ENCODE measurements at regions not wholly inside any gene's neighbourhood (a gene's known extent, or its start where the extent isn't known, plus 50 kb on each side); places are given as distances from the start of the nearest gene placed in this dataset.
"Not testable (repeated sequence)": the region's sequence is repeated elsewhere in the genome, so short reads cannot be mapped to it uniquely, and the experiment has no call there.

DNA sequence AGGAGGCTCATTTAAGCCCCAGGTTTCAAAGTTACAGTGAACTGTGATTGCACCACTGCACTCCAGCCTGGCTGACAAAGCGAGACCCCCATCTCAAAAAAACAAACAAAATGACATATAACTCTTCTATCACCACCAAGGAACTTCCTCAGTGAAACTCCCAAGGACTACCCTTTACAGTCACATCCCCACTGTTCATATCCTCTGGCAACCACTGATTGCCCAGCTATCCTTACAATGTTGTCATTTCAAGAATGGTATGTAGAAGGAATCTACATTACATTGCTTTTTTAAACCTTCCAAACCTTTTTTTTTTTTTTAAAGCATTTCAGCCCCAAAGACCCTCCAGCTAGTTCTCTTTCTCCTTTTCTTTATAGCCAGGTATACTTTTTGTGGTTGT, 123.1 kb upstream of the CARMIL1 start:
- Mint-ChIP-seq H3K36me3 (peaks cover 7% of the 10 kb centered on the region), H3K4me1 (no peaks in the 10 kb centered on the region), H3K27me3 (no peaks in the 10 kb centered on the region), H3K4me3 (no peak overlapping the region), H3K9me3 (peaks cover 20% of the 10 kb centered on the region), H3K27ac (no peak overlapping the region)
- no peak for ATAC-seq

DNA sequence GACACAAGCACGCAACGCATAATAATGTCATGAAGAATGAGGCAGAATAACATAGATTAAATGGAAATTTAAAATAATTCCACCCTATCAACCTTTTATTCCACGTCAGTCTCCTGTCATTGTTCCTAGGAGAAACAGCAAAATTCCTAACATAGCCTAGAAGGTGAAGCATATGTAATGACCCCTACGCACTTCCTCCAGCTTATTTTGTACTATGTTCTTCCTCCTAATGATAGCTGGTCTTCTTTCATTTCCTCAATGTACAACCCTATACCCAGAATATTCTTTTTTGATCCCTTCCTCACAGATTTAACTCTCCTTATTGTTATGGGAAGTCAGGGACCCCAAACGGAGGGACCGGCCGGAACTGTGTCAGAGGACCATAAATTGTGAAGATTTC, 122.0 kb upstream of the CARMIL1 start:
- no peak overlapping the region for H3K4me3 Mint-ChIP-seq
- H3K27ac Mint-ChIP-seq: no peak overlapping the region
- no peaks in the 10 kb centered on the region for H3K4me1 Mint-ChIP-seq
- no peak for ATAC-seq
- H3K9me3 Mint-ChIP-seq: peaks cover 21% of the 10 kb centered on the region
- H3K27me3 Mint-ChIP-seq: no peaks in the 10 kb centered on the region
- H3K36me3 Mint-ChIP-seq: peaks cover 7% of the 10 kb centered on the region

DNA sequence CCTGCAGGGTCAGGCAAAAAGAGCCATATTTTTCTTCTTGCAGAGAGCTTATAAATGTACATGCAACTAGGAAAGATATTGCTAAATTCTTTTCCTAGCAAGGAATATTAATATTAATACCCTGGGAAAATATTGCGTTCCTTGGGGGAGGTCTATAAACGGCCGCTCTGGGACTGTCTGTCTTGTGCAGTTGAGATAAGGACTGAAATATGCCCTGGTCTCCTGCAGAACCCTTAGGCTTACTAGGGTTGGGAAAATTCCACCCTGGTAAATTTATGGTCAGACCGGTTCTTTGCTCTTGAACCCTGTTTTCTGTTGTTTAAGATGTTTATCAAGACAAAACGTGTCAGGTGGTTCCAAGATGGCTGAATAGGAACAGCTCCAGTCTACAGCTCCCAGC, 121.3 kb upstream of the CARMIL1 start:
- no peak for ATAC-seq
- H3K9me3 Mint-ChIP-seq: peaks cover 19% of the 10 kb centered on the region
- no peaks in the 10 kb centered on the region for H3K27me3 Mint-ChIP-seq
- no peak overlapping the region for H3K27ac Mint-ChIP-seq
- H3K4me1 Mint-ChIP-seq: no peaks in the 10 kb centered on the region
- no peak overlapping the region for H3K4me3 Mint-ChIP-seq
- peaks cover 7% of the 10 kb centered on the region for H3K36me3 Mint-ChIP-seq

DNA sequence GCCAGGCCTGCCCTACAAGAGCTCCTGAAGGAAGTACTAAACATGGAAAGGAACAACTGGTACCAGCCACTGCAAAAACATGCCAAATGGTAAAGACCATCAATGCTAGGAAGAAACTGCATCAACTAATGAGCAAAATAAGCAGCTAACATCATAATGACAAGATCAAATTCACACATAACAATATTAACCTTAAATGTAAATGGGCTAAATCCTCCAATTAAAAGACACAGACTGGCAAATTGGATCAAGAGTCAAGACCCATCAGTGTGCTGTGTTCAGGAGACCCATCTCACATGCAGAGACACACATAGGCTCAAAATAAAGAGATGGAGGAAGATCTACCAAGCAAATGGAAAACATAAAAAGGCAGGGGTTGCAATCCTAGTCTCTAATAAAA, 119.0 kb upstream of the CARMIL1 start:
- H3K4me3 Mint-ChIP-seq, H3K27me3 Mint-ChIP-seq, ATAC-seq, H3K4me1 Mint-ChIP-seq, H3K36me3 Mint-ChIP-seq, H3K27ac Mint-ChIP-seq: not testable (repeated sequence)
- H3K9me3 Mint-ChIP-seq: peaks cover 22% of the 10 kb centered on the region

DNA sequence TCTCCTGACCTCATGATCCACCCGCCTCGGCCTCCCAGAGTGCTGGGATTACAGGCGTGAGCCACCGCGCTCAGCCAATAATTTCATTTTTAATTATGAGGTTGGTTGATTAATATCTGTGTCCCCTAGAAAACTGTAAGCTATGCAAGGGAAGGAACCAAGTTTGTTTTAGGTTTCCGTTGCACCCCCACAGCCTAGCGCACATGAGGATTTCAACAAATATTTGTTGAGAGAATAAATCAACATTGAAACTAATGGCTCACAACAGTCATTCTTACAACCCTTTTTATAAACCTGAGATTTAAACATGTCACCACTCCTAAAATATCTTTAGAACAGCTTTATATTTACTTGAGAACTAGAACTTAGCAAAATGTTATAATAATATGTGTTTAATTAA, 114.0 kb upstream of the CARMIL1 start:
- H3K4me3 Mint-ChIP-seq: no peak overlapping the region
- no peaks in the 10 kb centered on the region for H3K27me3 Mint-ChIP-seq
- no peaks in the 10 kb centered on the region for H3K4me1 Mint-ChIP-seq
- no peaks in the 10 kb centered on the region for H3K36me3 Mint-ChIP-seq
- ATAC-seq: no peak
- peaks cover 9% of the 10 kb centered on the region for H3K9me3 Mint-ChIP-seq
- H3K27ac Mint-ChIP-seq: no peak overlapping the region

DNA sequence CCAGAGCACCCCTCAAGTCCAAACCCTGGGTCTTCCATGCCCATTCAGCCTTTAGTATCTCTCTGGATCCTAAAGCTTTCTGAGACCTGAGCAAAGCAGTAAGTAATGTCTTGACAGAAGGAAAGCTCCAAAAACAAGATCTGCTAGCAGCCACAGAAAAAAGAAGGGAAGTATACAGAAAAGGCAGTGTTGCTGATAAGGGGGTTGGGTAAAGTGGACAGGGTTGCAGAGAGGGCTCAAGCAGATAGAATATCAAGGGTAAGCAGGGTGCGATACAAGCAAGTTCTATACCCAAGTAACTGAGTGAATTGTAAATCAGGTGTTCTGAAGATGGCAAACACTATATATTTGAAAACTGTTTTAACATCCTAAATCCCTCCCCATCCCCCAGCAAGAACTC, 113.4 kb upstream of the CARMIL1 start:
- Mint-ChIP-seq H3K27ac (no peak overlapping the region), H3K9me3 (peaks cover 7% of the 10 kb centered on the region), H3K36me3 (no peaks in the 10 kb centered on the region), H3K4me3 (no peak overlapping the region), H3K4me1 (no peaks in the 10 kb centered on the region), H3K27me3 (no peaks in the 10 kb centered on the region)
- ATAC-seq: no peak

DNA sequence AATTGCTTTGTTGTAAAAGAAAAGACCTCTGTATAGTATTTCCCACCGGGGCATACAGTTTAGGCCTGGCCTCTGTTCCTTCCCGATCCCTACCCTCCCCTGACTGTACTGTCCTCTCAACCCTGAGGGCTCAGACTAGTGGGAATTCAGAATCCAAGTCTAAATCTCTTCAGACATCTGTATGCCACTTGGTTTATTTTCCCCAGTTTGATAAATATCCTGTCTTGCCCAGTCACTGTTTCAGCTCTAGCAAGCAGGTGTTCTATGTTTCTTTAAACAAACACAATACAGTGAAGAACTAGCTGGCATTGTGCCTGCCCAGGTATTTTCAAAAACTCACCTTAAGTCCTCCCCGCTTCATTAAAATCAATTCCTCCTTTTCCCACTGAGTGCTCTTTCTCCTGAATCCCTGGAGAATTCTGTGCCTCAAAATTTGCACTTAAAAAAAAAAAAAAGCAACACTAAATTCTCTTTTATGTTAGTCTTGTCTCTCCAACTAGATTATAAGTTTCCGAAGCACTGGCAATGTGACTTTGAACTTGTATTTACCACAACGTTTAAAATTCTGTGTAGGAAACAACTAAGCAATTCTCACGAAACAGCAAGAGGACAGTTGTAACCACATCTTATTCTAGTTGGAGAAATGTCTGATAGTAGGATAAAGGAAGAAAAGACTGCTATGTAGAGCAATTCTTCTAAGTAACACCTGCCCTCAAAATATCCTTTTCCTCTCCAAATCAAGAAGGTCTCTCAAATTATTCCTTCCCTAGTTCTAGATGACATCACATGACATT, 112.0 kb upstream of the CARMIL1 start:
- no peak overlapping the region for H3K27ac Mint-ChIP-seq

DNA sequence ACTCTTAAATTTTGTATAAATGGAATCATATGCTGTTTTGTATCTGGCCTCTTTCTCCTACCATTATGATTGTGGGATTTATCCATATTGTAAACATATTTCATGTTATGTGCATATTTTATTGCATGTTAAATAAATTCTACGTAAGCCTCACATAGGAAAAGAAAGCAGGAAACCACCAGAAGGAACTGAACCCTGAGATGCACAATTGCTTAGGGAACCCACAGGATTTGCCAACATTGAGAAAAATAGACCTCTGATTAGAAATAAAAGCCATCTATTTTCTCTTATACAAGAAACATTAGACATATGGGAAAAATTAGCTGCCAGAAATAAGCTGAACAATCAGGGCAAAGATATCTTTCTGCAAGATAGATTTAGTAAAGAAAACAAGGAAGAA, 111.2 kb upstream of the CARMIL1 start:
- Mint-ChIP-seq H3K9me3 (peaks cover 4% of the 10 kb centered on the region), H3K27me3 (no peaks in the 10 kb centered on the region), H3K27ac (no peak overlapping the region), H3K4me3 (no peak overlapping the region), H3K36me3 (no peaks in the 10 kb centered on the region), H3K4me1 (no peaks in the 10 kb centered on the region)
- no peak for ATAC-seq

More for the DNA sequence above, 112.0 kb upstream of the CARMIL1 start:
- Mint-ChIP-seq H3K9me3 (peaks cover 4% of the 10 kb centered on the region), H3K4me3 (no peak overlapping the region), H3K36me3 (no peaks in the 10 kb centered on the region), H3K27me3 (no peaks in the 10 kb centered on the region), H3K4me1 (no peaks in the 10 kb centered on the region)
- no peak for ATAC-seq

DNA sequence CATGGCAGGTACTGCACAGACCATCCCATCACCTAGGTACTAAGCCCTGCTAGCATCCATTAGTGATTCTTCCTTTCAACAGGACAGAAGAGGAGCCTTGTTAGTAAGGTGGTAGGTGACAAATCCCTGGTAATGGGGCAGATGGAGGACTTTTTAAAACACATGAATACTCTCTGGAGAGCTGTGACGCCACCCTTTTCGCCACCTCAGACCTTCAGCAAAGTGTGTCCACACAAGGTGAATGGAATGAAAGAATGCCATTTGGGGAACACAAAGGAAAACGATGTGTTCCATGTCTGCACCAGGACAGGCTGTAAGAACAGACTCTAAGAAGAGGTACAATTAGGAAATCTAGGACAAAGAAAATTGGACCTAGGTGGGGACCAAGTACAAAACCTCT, 110.5 kb upstream of the CARMIL1 start:
- Mint-ChIP-seq H3K4me1 (no peaks in the 10 kb centered on the region), H3K27ac (no peak overlapping the region)

DNA sequence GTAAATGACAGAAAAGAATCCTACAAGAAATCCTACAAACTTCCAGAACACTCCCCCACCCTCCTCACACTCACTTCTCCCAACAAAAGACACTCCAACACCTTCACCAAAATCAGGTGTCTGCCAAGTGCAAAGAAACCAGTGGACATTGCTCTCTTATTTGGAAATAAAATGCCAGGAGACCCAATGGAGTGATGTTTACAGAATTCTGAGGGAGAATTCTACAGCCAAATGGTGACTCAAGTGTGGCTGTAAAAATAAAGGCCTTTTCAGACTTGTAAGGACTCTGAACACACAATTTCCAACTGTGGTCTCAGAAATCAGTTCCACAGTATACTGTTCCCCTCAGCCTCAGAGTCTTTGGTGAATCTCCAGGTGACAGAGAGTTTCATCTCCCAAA, 109.6 kb upstream of the CARMIL1 start:
- Mint-ChIP-seq H3K9me3 (peaks cover under 1% of the 10 kb centered on the region), H3K27ac (no peak overlapping the region), H3K36me3 (no peaks in the 10 kb centered on the region), H3K4me1 (no peaks in the 10 kb centered on the region), H3K4me3 (no peak overlapping the region), H3K27me3 (no peaks in the 10 kb centered on the region)
- no peak for ATAC-seq

More for the DNA sequence above, 110.5 kb upstream of the CARMIL1 start:
- Mint-ChIP-seq H3K4me3 (no peak overlapping the region), H3K36me3 (no peaks in the 10 kb centered on the region), H3K27me3 (no peaks in the 10 kb centered on the region), H3K9me3 (peaks cover 4% of the 10 kb centered on the region)
- no peak for ATAC-seq

DNA sequence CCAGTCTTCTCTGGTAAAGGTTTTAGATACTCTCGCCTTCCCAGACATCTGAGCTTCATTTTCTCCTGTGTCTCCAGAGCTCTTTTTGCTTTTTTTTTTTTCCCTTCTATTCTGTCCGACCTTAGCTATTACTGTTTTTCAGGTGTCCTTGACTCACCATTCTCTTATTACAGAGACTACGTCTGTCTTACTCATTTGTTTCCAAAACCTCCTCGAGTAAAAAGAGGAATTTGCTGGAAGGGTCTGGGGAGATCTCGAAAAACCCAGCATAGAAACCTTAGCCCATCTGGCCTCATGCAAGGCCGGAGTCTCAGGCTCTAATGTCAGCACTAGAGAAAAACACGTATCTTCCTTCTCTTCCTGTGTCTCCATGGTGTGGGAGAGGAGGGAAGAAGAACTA, 109.2 kb upstream of the CARMIL1 start:
- no peaks in the 10 kb centered on the region for H3K4me1 Mint-ChIP-seq
- no peaks in the 10 kb centered on the region for H3K36me3 Mint-ChIP-seq
- H3K4me3 Mint-ChIP-seq: no peak overlapping the region
- H3K9me3 Mint-ChIP-seq: no peaks in the 10 kb centered on the region
- no peaks in the 10 kb centered on the region for H3K27me3 Mint-ChIP-seq
- H3K27ac Mint-ChIP-seq: no peak overlapping the region
- no peak for ATAC-seq

DNA sequence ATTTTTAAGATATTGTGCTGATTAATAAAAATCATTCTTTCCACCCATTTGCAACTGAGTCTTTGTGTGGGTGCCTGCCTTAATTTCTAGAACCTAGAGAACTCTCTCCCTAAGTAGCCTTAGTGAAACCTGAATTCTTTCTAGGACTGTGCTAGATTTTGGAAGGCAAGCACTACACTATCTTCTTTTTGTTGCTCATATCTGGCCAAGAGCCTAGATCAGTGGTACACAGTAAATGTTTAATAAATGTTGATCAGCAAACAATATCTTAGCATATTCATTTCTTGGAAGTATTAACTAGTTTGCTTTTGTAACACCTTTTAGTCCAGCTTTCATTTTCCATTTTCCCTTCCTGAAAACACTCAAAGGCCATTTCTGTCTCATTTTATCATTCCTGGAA, 108.5 kb upstream of the CARMIL1 start:
- no peaks in the 10 kb centered on the region for H3K27me3 Mint-ChIP-seq
- H3K4me1 Mint-ChIP-seq: no peaks in the 10 kb centered on the region
- no peak overlapping the region for H3K27ac Mint-ChIP-seq
- no peak for ATAC-seq
- no peaks in the 10 kb centered on the region for H3K36me3 Mint-ChIP-seq
- H3K9me3 Mint-ChIP-seq: no peaks in the 10 kb centered on the region
- H3K4me3 Mint-ChIP-seq: no peak overlapping the region

DNA sequence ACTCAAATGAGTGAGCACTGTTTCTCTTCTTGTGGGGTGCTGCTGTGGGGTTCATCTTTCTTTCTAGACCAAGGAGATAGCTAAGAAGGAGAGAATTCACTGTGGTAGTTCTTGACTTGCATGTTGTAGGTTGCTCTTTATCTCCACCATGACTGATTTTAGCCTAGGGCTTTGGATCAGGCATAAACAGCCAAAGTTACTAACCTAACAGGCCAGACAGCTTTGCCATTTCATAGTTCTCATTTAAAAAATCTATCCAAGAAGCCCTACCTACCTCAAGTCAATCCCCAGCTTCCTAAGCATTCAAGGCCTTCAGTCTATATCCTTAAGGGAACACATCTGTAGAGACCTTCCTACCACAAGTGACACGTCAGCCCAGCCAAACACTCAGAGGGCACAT, 107.9 kb upstream of the CARMIL1 start:
- no peak overlapping the region for H3K27ac Mint-ChIP-seq
- no peak overlapping the region for H3K4me3 Mint-ChIP-seq
- ATAC-seq: no peak
- H3K27me3 Mint-ChIP-seq: no peaks in the 10 kb centered on the region
- H3K9me3 Mint-ChIP-seq: no peaks in the 10 kb centered on the region
- H3K36me3 Mint-ChIP-seq: no peaks in the 10 kb centered on the region
- H3K4me1 Mint-ChIP-seq: no peaks in the 10 kb centered on the region

DNA sequence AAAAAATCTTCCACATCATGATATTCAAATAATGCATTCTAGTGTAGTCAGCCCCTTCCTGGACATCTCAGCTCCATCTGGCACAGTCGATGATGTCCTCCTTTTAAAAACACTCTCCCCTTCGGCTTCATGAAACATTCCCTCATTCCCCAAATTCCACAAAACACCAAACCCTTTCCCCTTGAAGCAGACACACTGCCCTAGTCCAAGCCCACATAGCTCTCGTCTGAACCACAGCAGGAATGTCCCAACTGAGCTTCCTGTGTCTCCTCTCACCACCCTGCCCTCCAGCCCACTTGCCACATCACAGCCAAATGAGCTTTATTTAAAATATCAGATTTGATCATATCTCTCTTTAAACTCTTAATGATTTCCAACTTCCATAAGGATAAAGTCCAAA, 106.4 kb upstream of the CARMIL1 start:
- Mint-ChIP-seq H3K4me1 (no peaks in the 10 kb centered on the region), H3K27ac (no peak overlapping the region), H3K27me3 (no peaks in the 10 kb centered on the region), H3K4me3 (no peak overlapping the region), H3K9me3 (no peaks in the 10 kb centered on the region), H3K36me3 (no peaks in the 10 kb centered on the region)
- ATAC-seq: no peak

DNA sequence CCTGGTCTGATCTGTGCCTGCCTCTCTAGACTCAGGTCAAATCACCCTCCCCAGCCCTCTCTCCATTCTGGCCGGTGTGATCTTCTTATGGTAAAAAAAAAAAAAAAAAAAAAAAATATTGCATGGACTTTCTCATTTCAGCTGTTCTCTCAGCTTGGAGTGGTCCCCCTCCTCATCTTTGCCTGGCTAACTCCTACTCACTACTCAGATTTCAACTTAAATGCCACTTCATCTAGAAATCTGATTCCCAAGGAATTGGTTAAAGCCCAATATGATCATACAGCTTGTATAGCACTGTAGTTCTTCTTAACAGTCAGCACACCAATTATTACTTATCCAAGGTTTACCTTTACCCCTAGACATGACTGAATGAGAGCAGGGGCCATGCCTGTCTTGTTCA, 105.9 kb upstream of the CARMIL1 start:
- H3K9me3 Mint-ChIP-seq: no peaks in the 10 kb centered on the region
- no peak overlapping the region for H3K27ac Mint-ChIP-seq
- H3K4me3 Mint-ChIP-seq: no peak overlapping the region
- peaks cover 2% of the 10 kb centered on the region for H3K27me3 Mint-ChIP-seq
- no peak for ATAC-seq
- H3K36me3 Mint-ChIP-seq: no peaks in the 10 kb centered on the region
- no peaks in the 10 kb centered on the region for H3K4me1 Mint-ChIP-seq

DNA sequence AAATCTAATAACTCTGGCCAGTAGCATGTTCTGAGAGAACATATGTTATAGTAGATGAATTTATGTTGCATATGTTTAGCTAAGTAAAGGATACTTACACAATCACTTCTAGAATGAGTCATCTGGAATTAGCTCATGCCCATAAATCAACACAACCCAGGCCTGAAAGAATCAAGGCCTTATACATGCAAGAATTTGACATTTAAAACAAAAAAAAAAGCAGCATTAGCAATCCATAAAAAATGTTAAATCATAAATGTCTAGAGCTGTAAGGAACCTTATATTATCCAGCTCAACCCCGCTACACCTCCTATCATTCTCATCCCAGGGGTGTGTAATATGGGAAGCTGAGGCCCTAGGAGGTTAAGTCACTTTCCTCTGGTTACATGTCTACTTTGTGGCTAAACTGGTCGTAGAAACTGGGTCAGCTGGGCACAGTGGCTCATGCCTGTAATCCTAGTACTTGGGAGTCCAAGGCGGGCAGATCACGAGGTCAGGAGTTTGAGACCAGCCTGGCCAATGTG, 105.2 kb upstream of the CARMIL1 start:
- Mint-ChIP-seq H3K4me1 (no peaks in the 10 kb centered on the region), H3K9me3 (no peaks in the 10 kb centered on the region), H3K4me3 (no peak overlapping the region), H3K27me3 (peaks cover 9% of the 10 kb centered on the region), H3K27ac (no peak overlapping the region), H3K36me3 (no peaks in the 10 kb centered on the region)
- ATAC-seq: no peak

Measured in stimulated activated memory B cell treated with anti-CD40 and anti-IgM and Interleukin-4, amounts not matched to agents 10 μg/mL and 1 μg/mL and 100 μg/mL, for 72 hours (primary cell).